Mesothelial cell of epicardium (in vitro differentiated cells): ENCODE measurements at regions not wholly inside any gene's neighbourhood (a gene's known extent, or its start where the extent isn't known, plus 50 kb on each side); places are given as distances from the start of the nearest gene placed in this dataset.

Source experiments
- DNase-seq, 2 experiments: peaks; one replicate each; pipeline ENCODE4 v3.0.0; 2021; ENCODE audit warnings: low spot score in 2 of 2; ENCODE audit not compliant: unreplicated experiment in 2 of 2
- H3K27ac Mint-ChIP-seq: 2 replicates; pipeline ENCODE4 v1.8.0; 2021; ENCODE audit warnings: mixed read lengths
- H3K27me3 Mint-ChIP-seq: 2 replicates; pipeline ENCODE4 v1.8.0; 2021; ENCODE audit warnings: low read depth, mixed read lengths
- H3K36me3 Mint-ChIP-seq: 2 replicates; pipeline ENCODE4 v1.8.0; 2021; ENCODE audit warnings: mixed read lengths
- H3K4me1 Mint-ChIP-seq: 2 replicates; pipeline ENCODE4 v1.8.0; 2021; ENCODE audit warnings: mixed read lengths
- H3K4me3 Mint-ChIP-seq: 2 replicates; pipeline ENCODE4 v1.8.0; 2021; ENCODE audit warnings: mild to moderate bottlenecking, moderate library complexity, mixed read lengths
- H3K9me3 Mint-ChIP-seq: 2 replicates; pipeline ENCODE4 v1.8.0; 2021; ENCODE audit warnings: mixed read lengths
- TF ChIP-seq, protein P1 (sequence below): fragments of 200-600 bp; sonication (generic); IDR thresholded peaks from one replicate; pipeline ENCODE4 v1.5.0; 2021; ENCODE audit warnings: antibody characterized with exemption; ENCODE audit not compliant: unreplicated experiment

GRCh38 chr6:120873125-120873865, 461.0 kb downstream of the TBC1D32 start:
- Mint-ChIP-seq H3K9me3 (no peaks in the 10 kb centered on the region), H3K4me1 (no peaks in the 10 kb centered on the region), H3K4me3 (no peak overlapping the region), H3K36me3 (no peaks in the 10 kb centered on the region), H3K27ac (no peak overlapping the region), H3K27me3 (peaks cover 5% of the 10 kb centered on the region)
- DNase-seq: no peak
- TF ChIP-seq, protein P1, sequence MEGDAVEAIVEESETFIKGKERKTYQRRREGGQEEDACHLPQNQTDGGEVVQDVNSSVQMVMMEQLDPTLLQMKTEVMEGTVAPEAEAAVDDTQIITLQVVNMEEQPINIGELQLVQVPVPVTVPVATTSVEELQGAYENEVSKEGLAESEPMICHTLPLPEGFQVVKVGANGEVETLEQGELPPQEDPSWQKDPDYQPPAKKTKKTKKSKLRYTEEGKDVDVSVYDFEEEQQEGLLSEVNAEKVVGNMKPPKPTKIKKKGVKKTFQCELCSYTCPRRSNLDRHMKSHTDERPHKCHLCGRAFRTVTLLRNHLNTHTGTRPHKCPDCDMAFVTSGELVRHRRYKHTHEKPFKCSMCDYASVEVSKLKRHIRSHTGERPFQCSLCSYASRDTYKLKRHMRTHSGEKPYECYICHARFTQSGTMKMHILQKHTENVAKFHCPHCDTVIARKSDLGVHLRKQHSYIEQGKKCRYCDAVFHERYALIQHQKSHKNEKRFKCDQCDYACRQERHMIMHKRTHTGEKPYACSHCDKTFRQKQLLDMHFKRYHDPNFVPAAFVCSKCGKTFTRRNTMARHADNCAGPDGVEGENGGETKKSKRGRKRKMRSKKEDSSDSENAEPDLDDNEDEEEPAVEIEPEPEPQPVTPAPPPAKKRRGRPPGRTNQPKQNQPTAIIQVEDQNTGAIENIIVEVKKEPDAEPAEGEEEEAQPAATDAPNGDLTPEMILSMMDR: no peak

- Mint-ChIP-seq H3K4me3 (no peak overlapping the region), H3K36me3 (no peaks in the 10 kb centered on the region), H3K4me1 (no peaks in the 10 kb centered on the region), H3K27ac (no peak overlapping the region), H3K27me3 (peaks cover 12% of the 10 kb centered on the region), H3K9me3 (no peaks in the 10 kb centered on the region)
- TF ChIP-seq, protein P1: no peak
- no peak for DNase-seq
Measured at GRCh38 chr6:120872262-120872578, 462.1 kb downstream of the TBC1D32 start.

DNA sequence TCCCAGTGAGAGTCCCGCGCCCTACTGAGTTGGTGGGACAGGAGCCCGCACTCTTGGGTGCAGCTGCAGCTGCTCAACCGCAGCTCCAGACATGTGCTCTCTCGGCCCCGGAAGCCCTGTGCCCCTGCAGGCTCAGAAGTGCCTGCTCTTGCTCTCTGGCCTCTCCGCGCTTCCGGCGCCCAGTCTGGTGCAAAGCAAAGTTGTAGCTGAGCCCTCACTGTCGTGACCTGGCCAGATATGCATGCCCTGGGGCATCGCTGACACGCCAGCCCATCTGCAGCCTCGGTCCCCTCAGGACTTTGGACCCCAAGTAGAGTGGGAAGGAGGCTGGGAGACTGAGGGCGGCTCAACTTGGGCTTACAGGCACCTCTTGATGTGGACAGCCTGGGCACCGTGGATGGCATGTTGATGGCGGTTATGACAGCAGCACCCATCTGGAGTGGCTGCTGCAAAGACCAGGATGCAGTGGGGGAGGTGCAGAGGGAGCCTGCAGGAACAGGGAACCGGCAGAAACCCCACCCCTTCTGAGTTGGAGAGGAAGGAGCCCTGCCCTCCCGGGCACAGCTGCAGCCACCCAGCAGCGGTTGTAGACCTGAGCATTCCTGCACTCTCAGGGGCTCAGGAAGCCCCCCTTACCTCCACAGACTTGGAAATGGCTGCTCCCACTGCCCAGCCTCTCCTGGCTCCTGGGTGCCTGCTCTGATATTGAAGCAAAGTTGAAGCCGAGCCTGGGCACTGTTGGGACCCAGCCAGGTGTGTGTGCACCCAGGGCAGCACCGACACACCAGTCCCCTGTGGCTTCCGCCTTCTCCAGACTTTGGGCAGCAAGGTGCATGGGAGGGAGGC, 462.6 kb downstream of the TBC1D32 start:
- Mint-ChIP-seq H3K4me1 (no peaks in the 10 kb centered on the region), H3K27ac (no peak overlapping the region), H3K36me3 (no peaks in the 10 kb centered on the region), H3K4me3 (no peak overlapping the region), H3K27me3 (peaks cover 14% of the 10 kb centered on the region), H3K9me3 (no peaks in the 10 kb centered on the region)
- no peak for DNase-seq
- TF ChIP-seq, protein P1: no peak

DNA sequence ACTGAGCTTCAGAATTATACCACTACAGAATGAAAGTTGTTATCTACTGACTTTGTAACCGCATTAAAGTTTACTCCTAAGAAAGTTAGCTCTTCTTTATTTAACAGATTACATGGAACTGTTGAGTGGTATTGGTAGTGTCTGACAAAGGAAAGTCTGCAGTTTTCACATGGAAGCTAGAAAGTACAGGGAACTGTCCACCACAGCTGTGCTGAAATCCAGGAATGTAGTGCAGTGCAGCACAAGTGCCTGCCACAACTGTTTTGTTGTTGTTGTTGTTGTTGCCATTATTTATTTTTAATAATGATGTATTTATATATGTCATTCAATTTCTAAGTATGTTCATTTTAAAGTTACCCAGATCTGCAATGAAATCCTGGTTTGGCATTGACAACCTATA, 464.9 kb downstream of the TBC1D32 start:
- no peaks in the 10 kb centered on the region for H3K4me1 Mint-ChIP-seq
- H3K27me3 Mint-ChIP-seq: peaks cover 18% of the 10 kb centered on the region
- no peaks in the 10 kb centered on the region for H3K9me3 Mint-ChIP-seq
- H3K27ac Mint-ChIP-seq: no peak overlapping the region
- H3K4me3 Mint-ChIP-seq: no peak overlapping the region
- peak in 1 of 2 experiments; percentile 43 for DNase-seq
- H3K36me3 Mint-ChIP-seq: no peaks in the 10 kb centered on the region
- TF ChIP-seq, protein P1: no peak

- H3K27me3 Mint-ChIP-seq: no peaks in the 10 kb centered on the region
- H3K27ac Mint-ChIP-seq: no peak overlapping the region
- H3K4me3 Mint-ChIP-seq: no peak overlapping the region
- no peaks in the 10 kb centered on the region for H3K36me3 Mint-ChIP-seq
- no peak for DNase-seq
- TF ChIP-seq, protein P1: no peak
- peaks cover 9% of the 10 kb centered on the region for H3K4me1 Mint-ChIP-seq
- peaks cover 25% of the 10 kb centered on the region for H3K9me3 Mint-ChIP-seq
Measured at GRCh38 chr6:120857422-120857821, 476.9 kb downstream of the TBC1D32 start.
